Hepatocyte (in vitro differentiated cells): ENCODE measurements at regions not wholly inside any gene's neighbourhood (a gene's known extent, or its start where the extent isn't known, plus 50 kb on each side); places are given as distances from the start of the nearest gene placed in this dataset.

ENCODE experiments used
- DNase-seq: peaks from one replicate; pipeline ENCODE4 v3.0.0-alpha.2; 2016; ENCODE audit warnings: low spot score
- H2AFZ ChIP-seq: fragments of 200-600 bp; sonication (generic); 2 replicates; pipeline ENCODE4 v1.6.0; 2016; ENCODE audit warnings: antibody characterized with exemption, mild to moderate bottlenecking
- H3K27ac ChIP-seq: fragments of 200-600 bp; sonication (generic); 2 replicates; pipeline ENCODE4 v1.5.1; 2016; ENCODE audit warnings: mild to moderate bottlenecking
- H3K27me3 ChIP-seq: fragments of 200-600 bp; sonication (generic); 2 replicates; pipeline ENCODE4 v1.6.1; 2016
- H3K36me3 ChIP-seq: fragments of 200-600 bp; sonication (generic); replicated peaks from 2 replicates; pipeline ENCODE4 v1.5.1; 2016; ENCODE audit warnings: low read depth; ENCODE audit not compliant: insufficient read depth
- H3K4me1 ChIP-seq: fragments of 200-600 bp; sonication (generic); 2 replicates; pipeline ENCODE4 v1.5.1; 2016; ENCODE audit warnings: mild to moderate bottlenecking, moderate library complexity; ENCODE audit not compliant: insufficient read depth
- H3K4me2 ChIP-seq: fragments of 200-600 bp; sonication (generic); 2 replicates; pipeline ENCODE4 v1.6.0; 2016
- H3K4me3 ChIP-seq: fragments of 200-600 bp; sonication (generic); 2 replicates; pipeline ENCODE4 v1.5.1; 2016; ENCODE audit warnings: mild to moderate bottlenecking
- H3K79me2 ChIP-seq: fragments of 200-600 bp; sonication (generic); 2 replicates; pipeline ENCODE4 v1.6.0; 2017; ENCODE audit warnings: mild to moderate bottlenecking
- H3K9me2 ChIP-seq: fragments of 200-600 bp; sonication (generic); replicated peaks from 2 replicates; pipeline ENCODE4 v1.6.0; 2017; ENCODE audit warnings: mild to moderate bottlenecking; ENCODE audit not compliant: insufficient read depth
- H3K9me3 ChIP-seq: fragments of 200-600 bp; sonication (generic); 2 replicates; pipeline ENCODE4 v1.5.1; 2016; ENCODE audit warnings: low read depth, mild to moderate bottlenecking
- H4K20me1 ChIP-seq: fragments of 200-600 bp; sonication (generic); 2 replicates; pipeline ENCODE4 v1.6.0; 2016; ENCODE audit warnings: mild to moderate bottlenecking; ENCODE audit not compliant: insufficient read depth, poor library complexity, severe bottlenecking
- CTCF ChIP-seq: fragments of 200-600 bp; sonication (generic); IDR thresholded peaks from 2 replicates; pipeline ENCODE4 v1.5.1; 2016; ENCODE audit warnings: antibody characterized with exemption, mild to moderate bottlenecking; ENCODE audit not compliant: poor library complexity
- EZH2 ChIP-seq: fragments of 200-600 bp; sonication (generic); IDR thresholded peaks from 2 replicates; pipeline ENCODE4 v1.6.1; 2016; ENCODE audit warnings: antibody characterized with exemption, mild to moderate bottlenecking, borderline replicate concordance
- EZH2phosphoT487 ChIP-seq: fragments of 200-600 bp; sonication (generic); IDR thresholded peaks from one replicate; pipeline ENCODE4 v1.6.1; 2018; ENCODE audit warnings: antibody characterized with exemption, mild to moderate bottlenecking, low read depth, moderate library complexity; ENCODE audit not compliant: unreplicated experiment, severe bottlenecking
- WGBS: methylation state at CpG from one replicate; pipeline ENCODE4 v1.1.6; 2016; ENCODE audit warnings: low lambda C conversion rate; ENCODE audit errors: missing lambda C conversion rate; 5-methylcytosine and 5-hydroxymethylcytosine counted together

GRCh38 chr5:136677217-136677616 is 311.9 kb upstream of the TRPC7 start:
- Histone ChIP-seq H3K27me3 (no peaks in the 10 kb centered on the region), H3K9me3 (no peaks in the 10 kb centered on the region), H3K79me2 (no peaks in the 10 kb centered on the region), H3K36me3 (no peaks in the 10 kb centered on the region), H3K4me2 (no peak overlapping the region), H3K9me2 (no peaks in the 10 kb centered on the region), H2AFZ (no peak overlapping the region), H3K4me3 (no peak overlapping the region), H3K4me1 (peaks cover 7% of the 10 kb centered on the region), H4K20me1 (no peaks in the 10 kb centered on the region), H3K27ac (no peak overlapping the region)
- 79% methylated on average over 3 of the region's 3 CpGs for whole genome bisulfite sequencing
- TF ChIP-seq EZH2phosphoT487 (no peak), EZH2 (no peak), CTCF (no peak)
- DNase-seq: no peak

GRCh38 chr5:136676685-136677084 is 311.3 kb upstream of the TRPC7 start:
- TF ChIP-seq CTCF: no peak
- no peak for TF ChIP-seq EZH2phosphoT487
- no peak for TF ChIP-seq EZH2
- H3K4me1 ChIP-seq: peaks cover 7% of the 10 kb centered on the region
- H3K9me2 ChIP-seq: no peaks in the 10 kb centered on the region
- no peaks in the 10 kb centered on the region for H3K9me3 ChIP-seq
- no peaks in the 10 kb centered on the region for H4K20me1 ChIP-seq
- DNase-seq: no peak
- no peak overlapping the region for H3K4me3 ChIP-seq
- H3K4me2 ChIP-seq: no peak overlapping the region
- no peak overlapping the region for H3K27ac ChIP-seq
- H3K27me3 ChIP-seq: no peaks in the 10 kb centered on the region
- no peak overlapping the region for H2AFZ ChIP-seq
- no peaks in the 10 kb centered on the region for H3K36me3 ChIP-seq
- no peaks in the 10 kb centered on the region for H3K79me2 ChIP-seq
- WGBS: 54% methylated on average over 3 of the region's 3 CpGs

DNA sequence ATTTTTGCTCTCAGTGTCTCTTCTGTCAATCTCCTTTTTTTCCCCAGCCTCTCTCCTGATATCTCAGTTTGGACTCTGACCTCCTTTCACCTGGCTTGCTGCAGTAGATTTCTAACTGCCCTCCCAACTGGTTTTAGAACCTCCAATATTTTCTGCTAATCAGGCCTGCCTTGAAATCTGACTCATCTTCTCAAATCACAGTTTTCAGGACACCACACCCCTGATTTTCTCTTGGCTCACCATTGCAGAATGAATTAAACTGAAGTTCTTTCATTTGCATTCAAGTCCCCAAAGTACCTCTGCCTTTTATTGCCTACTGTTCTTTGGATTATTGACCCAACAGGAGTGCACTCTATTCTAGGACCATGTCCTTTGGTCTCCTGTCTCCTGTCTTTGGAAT is 310.4 kb upstream of the TRPC7 start:
- peaks cover 7% of the 10 kb centered on the region for H3K4me1 ChIP-seq
- no peaks in the 10 kb centered on the region for H3K79me2 ChIP-seq
- no peak overlapping the region for H3K4me3 ChIP-seq
- H3K4me2 ChIP-seq: no peak overlapping the region
- peak; percentile 38 for DNase-seq
- no peaks in the 10 kb centered on the region for H3K36me3 ChIP-seq
- H3K9me3 ChIP-seq: no peaks in the 10 kb centered on the region
- H3K27me3 ChIP-seq: no peaks in the 10 kb centered on the region
- no peak overlapping the region for H3K27ac ChIP-seq
- no peaks in the 10 kb centered on the region for H3K9me2 ChIP-seq
- no peaks in the 10 kb centered on the region for H4K20me1 ChIP-seq
- TF ChIP-seq CTCF: no peak
- TF ChIP-seq EZH2phosphoT487: no peak
- TF ChIP-seq EZH2: no peak
- no peak overlapping the region for H2AFZ ChIP-seq

DNA sequence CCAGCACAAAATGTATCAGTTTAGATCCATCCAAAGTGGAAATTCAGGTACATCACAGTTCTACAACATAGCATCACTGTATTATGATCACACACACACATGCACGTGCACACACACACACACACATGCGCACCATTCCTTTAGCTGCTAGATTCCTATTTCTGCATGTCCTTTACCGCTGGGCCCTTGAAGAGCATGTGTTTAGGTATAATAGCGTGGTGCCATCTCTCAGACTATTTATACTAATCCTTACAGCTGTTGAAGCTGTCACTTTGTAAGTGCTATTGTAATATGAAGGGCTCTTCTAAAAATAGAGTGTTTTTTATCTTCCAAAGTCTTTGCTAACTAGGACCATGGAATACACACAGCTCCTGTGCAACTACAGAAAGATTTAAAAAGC is 308.8 kb upstream of the TRPC7 start:
- Histone ChIP-seq H2AFZ (no peak overlapping the region), H3K79me2 (no peaks in the 10 kb centered on the region), H3K9me2 (no peaks in the 10 kb centered on the region), H3K4me3 (no peak overlapping the region), H3K4me2 (no peak overlapping the region), H3K27ac (no peak overlapping the region), H3K36me3 (no peaks in the 10 kb centered on the region), H3K4me1 (peaks cover 7% of the 10 kb centered on the region), H3K27me3 (no peaks in the 10 kb centered on the region), H4K20me1 (no peaks in the 10 kb centered on the region), H3K9me3 (no peaks in the 10 kb centered on the region)
- TF ChIP-seq EZH2phosphoT487 (no peak), CTCF (no peak), EZH2 (no peak)
- 92% methylated on average over 4 of the region's 4 CpGs for WGBS
- DNase-seq: no peak
